Panc1 (cell line): ENCODE measurements at regions not wholly inside any gene's neighbourhood (a gene's known extent, or its start where the extent isn't known, plus 50 kb on each side); places are given as distances from the start of the nearest gene placed in this dataset.

Experiments used
- ATAC-seq: fragments of 200-7000 bp; cut with Tn5 transposase; 2 replicates; pipeline ENCODE4 v1.9.1; 2020; ENCODE audit warnings: mild to moderate bottlenecking, moderate library complexity
- BruUV-seq: library from RNA; stranded (reverse); fragments of 400-500 nt; replicated peaks from 2 replicates; lab custom pipeline; 2021; lab: Mats Ljungman, UMichigan
- CTCF ChIA-PET: fragments of 300-600 bp; sonication (Branson Sonifier 250); formaldehyde crosslinking; loops from one replicate; lab custom pipeline; 2022; ENCODE audit warnings: antibody characterized with exemption; lab: Charles Lee
- POLR2A ChIA-PET: fragments of 300-600 bp; sonication (Branson Sonifier 250); formaldehyde crosslinking; loops from one replicate; lab custom pipeline; 2022; ENCODE audit warnings: antibody characterized with exemption; lab: Charles Lee
- DNase-seq: peaks from one replicate; pipeline ENCODE4 v3.0.0-alpha.2; 2010; ENCODE audit warnings: low read depth, low spot score
- H3K27ac ChIP-seq: 2 replicates; pipeline ENCODE4 v1.5.1; 2011; ENCODE audit warnings: mild to moderate bottlenecking, low read length, inconsistent platforms
- H3K27me3 ChIP-seq: fragments of 200-500 bp; sonication (Bioruptor generic); 2 replicates; pipeline ENCODE4 v1.6.0; 2014; ENCODE audit warnings: low read length, inconsistent platforms; ENCODE audit not compliant: control insufficient read depth, insufficient read depth
- H3K36me3 ChIP-seq: fragments of 200-500 bp; sonication (Bioruptor generic); 2 replicates; pipeline ENCODE4 v1.5.1; 2014; ENCODE audit warnings: inconsistent platforms, mild to moderate bottlenecking, low read length, moderate library complexity; ENCODE audit not compliant: control insufficient read depth, insufficient read depth
- H3K4me1 ChIP-seq: 2 replicates; pipeline ENCODE4 v1.5.1; 2011; ENCODE audit warnings: inconsistent platforms, mild to moderate bottlenecking, low read length, moderate library complexity; ENCODE audit not compliant: control insufficient read depth, insufficient read depth
- H3K4me3 ChIP-seq, 2 experiments: 2 replicates each; pipeline ENCODE4 v1.5.1; 2011 to 2012; ENCODE audit warnings: low read depth in 2 of 2, low read length in 2 of 2, mild to moderate bottlenecking in 2 of 2, inconsistent platforms in 1 of 2, moderate library complexity in 1 of 2
- H3K9me3 ChIP-seq: fragments of 200-500 bp; sonication (Bioruptor generic); 2 replicates; pipeline ENCODE4 v1.5.1; 2014; ENCODE audit warnings: low read depth, mild to moderate bottlenecking, inconsistent platforms, low read length, moderate library complexity; ENCODE audit not compliant: control insufficient read depth, insufficient read depth
- CTCF ChIP-seq: fragments of 450-650 bp; IDR thresholded peaks from 2 replicates; pipeline ENCODE4 v1.5.1; 2017; ENCODE audit warnings: mild to moderate bottlenecking
- POLR2AphosphoS5 ChIP-seq: IDR thresholded peaks from 2 replicates; pipeline ENCODE4 v1.6.1; 2012; ENCODE audit warnings: mild to moderate bottlenecking, low read depth, low read length, moderate library complexity
- REST ChIP-seq, 2 experiments: IDR thresholded peaks; 2 replicates each; pipeline ENCODE4 v1.6.1; 2011 to 2012; ENCODE audit warnings: low read depth in 2 of 2, control low read depth in 1 of 2, low read length in 1 of 2, mild to moderate bottlenecking in 1 of 2, moderate library complexity in 1 of 2; ENCODE audit not compliant: insufficient read depth in 1 of 2
- SIN3A ChIP-seq: IDR thresholded peaks from 2 replicates; pipeline ENCODE4 v1.6.1; 2012; ENCODE audit warnings: low read depth, mild to moderate bottlenecking, low read length, moderate library complexity, borderline replicate concordance; ENCODE audit not compliant: insufficient read depth
- TCF7L2 ChIP-seq: IDR thresholded peaks from 2 replicates; pipeline ENCODE4 v1.6.1; 2011; ENCODE audit warnings: mild to moderate bottlenecking, low read depth, low read length, inconsistent platforms
- in situ Hi-C: cut with HindIII; loops from 2 replicates; pipeline ENCODE4 v1.10.0; 2016; ENCODE audit warnings: low sequenced_read_pairs, low pct_unique_long_range_greater_than_20kb
- intact Hi-C: fragments of 100-400 bp; cut with micrococcal nuclease; formaldehyde crosslinking; loops from one replicate; pipeline ENCODE4 v1.10.0; 2022; ENCODE audit not compliant: unreplicated experiment

GRCh38 chr9:95815133-95815532 is 60.4 kb upstream of the ERCC6L2 start:
- intact Hi-C loops (no loop called here), in situ Hi-C loops (no loop called here)
- CTCF ChIA-PET: no interaction called here
- POLR2A ChIA-PET: interaction anchor here (0.6 kb wide), 1 partner anchor 25 kb away, joined by 4 read pairs; no protein-coding TSS in a partner anchor
- BruUV-seq: no TSS peak
- ATAC-seq: no peak
- no peak overlapping the region for H3K4me3 ChIP-seq
- no peaks in the 10 kb centered on the region for H3K4me1 ChIP-seq
- TF ChIP-seq TCF7L2: no peak
- TF ChIP-seq REST (IDR thresholded peaks at IDR 0.05; ENCODE audit: insufficient read depth in 1 of 2, low read depth in 2 of 2, low read length in 1 of 2): no peak
- TF ChIP-seq SIN3A: no peak
- TF ChIP-seq POLR2AphosphoS5: no peak
- no peak for TF ChIP-seq CTCF
- no peak overlapping the region for H3K27ac ChIP-seq
- no peaks in the 10 kb centered on the region for H3K27me3 ChIP-seq
- H3K9me3 ChIP-seq: no peaks in the 10 kb centered on the region
- DNase-seq: no peak
- H3K36me3 ChIP-seq: no peaks in the 10 kb centered on the region

GRCh38 chr9:95813923-95814322 is 61.6 kb upstream of the ERCC6L2 start:
- no peak for ATAC-seq
- no peaks in the 10 kb centered on the region for H3K27me3 ChIP-seq
- H3K9me3 ChIP-seq: no peaks in the 10 kb centered on the region
- no peak overlapping the region for H3K4me3 ChIP-seq
- BruUV-seq: no TSS peak
- H3K27ac ChIP-seq: no peak overlapping the region
- DNase-seq: no peak
- in situ Hi-C loops (no loop called here), intact Hi-C loops (no loop called here)
- H3K4me1 ChIP-seq: no peaks in the 10 kb centered on the region
- no peak for TF ChIP-seq TCF7L2
- TF ChIP-seq REST (IDR thresholded peaks at IDR 0.05; ENCODE audit: insufficient read depth in 1 of 2, low read depth in 2 of 2, low read length in 1 of 2): no peak
- ChIA-PET CTCF (no interaction called here), POLR2A (no interaction called here)
- no peaks in the 10 kb centered on the region for H3K36me3 ChIP-seq
